Erythroblast (primary cell): ENCODE measurements at regions not wholly inside any gene's neighbourhood (a gene's known extent, or its start where the extent isn't known, plus 50 kb on each side); places are given as distances from the start of the nearest gene placed in this dataset.
A peak's percentile ranks its signal among the peaks of the same experiment; 100 is the strongest.

Experiments
- DNase-seq, 2 experiments: peaks; one replicate each; lab custom pipeline; 2025; lab: John Stamatoyannopoulos, UW
- GATA1 ChIP-seq: IDR thresholded peaks from 2 replicates; pipeline ENCODE4 v1.6.1; 2011; ENCODE audit warnings: low read depth, mild to moderate bottlenecking, control low read depth, low read length, moderate library complexity
- POLR2A ChIP-seq: IDR thresholded peaks from 2 replicates; pipeline ENCODE4 v1.6.1; 2011; ENCODE audit warnings: mild to moderate bottlenecking, low read length

- TF ChIP-seq GATA1: no peak
- no peak for TF ChIP-seq POLR2A
- DNase-seq: no peak
Observed at GRCh38 chr10:3723766-3724165, 61.2 kb downstream of the KLF6 start.

GRCh38 chr10:3720228-3721019 lies 64.6 kb downstream of the KLF6 start:
- TF ChIP-seq POLR2A (no peak), GATA1 (no peak)
- DNase-seq: peak in 1 of 2 experiments; percentile 19

DNA sequence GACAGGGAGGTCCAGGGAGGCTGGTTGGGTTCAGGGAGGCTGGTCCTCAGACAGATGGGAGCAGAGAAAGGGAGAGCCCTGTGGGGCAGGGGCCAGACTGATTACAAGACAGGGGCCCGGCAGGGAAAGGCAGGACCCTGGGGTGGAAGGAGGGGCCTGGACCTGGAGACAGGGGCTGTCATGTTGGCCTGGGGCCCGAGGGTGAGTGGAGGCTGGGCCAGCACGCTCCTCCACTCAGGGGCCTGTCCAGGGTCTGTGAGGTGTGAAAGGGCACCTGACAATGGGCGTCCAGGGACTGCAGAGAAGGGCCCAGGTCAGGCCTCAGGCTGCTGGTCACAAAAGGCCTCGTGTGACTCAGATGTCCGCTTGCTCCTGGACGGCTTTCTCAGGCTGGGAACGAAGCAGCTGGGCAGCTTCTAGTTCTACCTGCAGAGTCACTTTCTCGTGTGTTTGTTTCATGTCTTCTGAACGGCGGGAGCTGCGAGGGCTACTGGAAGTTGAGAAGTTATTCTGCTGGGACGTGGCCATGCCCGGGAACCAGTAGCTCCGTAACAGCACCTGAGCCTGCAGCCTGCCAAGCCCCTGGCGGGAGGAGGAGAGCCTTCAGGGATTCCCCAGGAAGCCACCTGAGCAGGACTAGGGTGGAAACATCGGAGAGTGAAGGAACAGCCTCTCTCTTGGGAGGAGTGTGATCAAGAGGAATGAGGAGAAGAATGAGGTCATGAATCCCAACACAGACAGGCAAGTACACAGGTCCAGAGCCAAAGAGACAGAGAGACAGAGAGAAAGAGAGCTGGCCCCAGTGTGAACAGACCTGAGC lies 65.8 kb downstream of the KLF6 start:
- TF ChIP-seq GATA1: no peak
- no peak for TF ChIP-seq POLR2A
- no peak for DNase-seq

DNA sequence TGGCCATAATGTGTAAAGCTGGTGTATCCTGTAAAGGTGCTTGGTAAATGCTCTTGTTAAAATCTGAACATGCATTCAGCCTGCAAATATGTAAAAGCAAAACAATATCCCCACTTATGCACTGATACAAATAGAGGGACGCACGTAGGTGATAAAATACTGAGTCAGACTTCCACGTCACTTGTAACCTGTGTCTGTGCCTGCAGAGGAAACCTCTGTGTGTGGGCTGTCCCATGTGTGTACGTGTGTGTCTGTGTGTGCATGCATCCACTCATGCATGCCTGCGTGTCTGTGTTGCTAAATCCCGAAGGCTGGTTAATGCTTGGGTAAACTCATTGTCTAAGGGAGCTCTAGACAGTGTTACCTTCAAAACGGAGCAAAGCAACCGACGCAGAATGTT lies 68.9 kb downstream of the KLF6 start:
- DNase-seq: no peak
- TF ChIP-seq GATA1: no peak
- no peak for TF ChIP-seq POLR2A

- no peak for DNase-seq
- TF ChIP-seq GATA1 (no peak), POLR2A (no peak)
Observed at GRCh38 chr10:3714967-3715366, 70.0 kb downstream of the KLF6 start.

DNA sequence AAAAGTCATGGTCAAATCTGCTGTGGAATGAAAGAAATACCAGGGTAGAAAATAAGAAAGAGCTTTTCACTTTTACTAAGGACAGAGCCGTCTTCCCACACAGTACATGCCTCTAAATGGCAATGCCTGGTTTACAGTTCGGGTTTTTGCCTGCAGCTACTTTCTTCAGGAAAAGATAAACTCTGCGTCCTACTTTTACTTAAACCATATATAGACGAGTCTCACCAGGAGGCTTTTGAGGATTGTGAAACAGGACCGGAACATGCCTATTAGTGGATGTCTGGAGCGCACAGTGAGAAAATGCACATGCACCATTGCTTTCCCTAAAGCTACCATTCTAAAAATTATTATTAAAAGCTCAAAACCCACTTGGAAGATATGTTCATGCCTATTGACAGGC lies 70.5 kb downstream of the KLF6 start:
- no peak for DNase-seq
- no peak for TF ChIP-seq POLR2A

DNA sequence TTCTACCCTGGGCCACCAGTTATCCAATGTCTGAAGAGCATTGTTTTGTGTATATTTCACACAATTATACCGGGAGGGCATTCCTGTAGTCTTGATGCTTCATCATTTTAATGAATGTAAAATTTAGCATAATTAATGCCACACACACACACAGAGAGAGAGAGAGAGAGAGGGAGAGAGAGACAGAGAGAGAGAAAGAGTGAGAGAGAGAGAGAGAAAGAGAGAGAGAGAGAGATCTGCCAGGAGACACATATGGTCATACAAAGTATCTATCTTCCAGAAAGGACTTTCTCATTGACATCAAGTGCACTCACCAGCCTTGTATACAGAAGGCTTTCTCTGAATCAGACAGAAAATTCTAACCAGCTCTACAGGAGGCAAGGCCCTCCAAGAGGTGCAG lies 72.3 kb downstream of the KLF6 start:
- TF ChIP-seq GATA1 (no peak), POLR2A (no peak)
- DNase-seq: no peak

DNA sequence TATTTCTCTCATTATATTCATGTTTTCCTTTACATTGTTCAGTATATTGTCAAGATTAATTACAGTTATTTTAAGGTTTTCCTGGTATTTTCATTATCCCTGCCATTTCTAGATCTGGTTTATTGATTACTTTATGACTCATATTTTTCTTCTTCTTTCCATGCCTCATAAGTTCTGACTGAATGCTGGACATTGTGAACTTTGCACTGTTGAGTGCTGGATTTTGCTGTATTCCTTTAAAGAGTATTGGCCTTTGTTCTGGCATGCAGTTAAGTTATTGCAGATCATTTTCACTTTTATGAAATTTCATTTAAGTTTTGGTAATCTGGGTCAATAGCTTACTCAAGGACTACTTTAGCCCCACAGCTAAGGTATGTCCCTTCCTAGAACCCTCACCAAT lies 73.1 kb downstream of the KLF6 start:
- TF ChIP-seq GATA1 (no peak), POLR2A (no peak)
- DNase-seq: no peak

GRCh38 chr10:3710764-3711163 lies 74.2 kb downstream of the KLF6 start:
- no peak for DNase-seq
- no peak for TF ChIP-seq POLR2A
- TF ChIP-seq GATA1: no peak

GRCh38 chr10:3709456-3710060 lies 75.5 kb downstream of the KLF6 start:
- no peak for DNase-seq
- TF ChIP-seq GATA1 (no peak), POLR2A (no peak)

GRCh38 chr10:3708852-3709251 lies 76.2 kb downstream of the KLF6 start:
- TF ChIP-seq POLR2A: no peak
- DNase-seq: no peak

DNA sequence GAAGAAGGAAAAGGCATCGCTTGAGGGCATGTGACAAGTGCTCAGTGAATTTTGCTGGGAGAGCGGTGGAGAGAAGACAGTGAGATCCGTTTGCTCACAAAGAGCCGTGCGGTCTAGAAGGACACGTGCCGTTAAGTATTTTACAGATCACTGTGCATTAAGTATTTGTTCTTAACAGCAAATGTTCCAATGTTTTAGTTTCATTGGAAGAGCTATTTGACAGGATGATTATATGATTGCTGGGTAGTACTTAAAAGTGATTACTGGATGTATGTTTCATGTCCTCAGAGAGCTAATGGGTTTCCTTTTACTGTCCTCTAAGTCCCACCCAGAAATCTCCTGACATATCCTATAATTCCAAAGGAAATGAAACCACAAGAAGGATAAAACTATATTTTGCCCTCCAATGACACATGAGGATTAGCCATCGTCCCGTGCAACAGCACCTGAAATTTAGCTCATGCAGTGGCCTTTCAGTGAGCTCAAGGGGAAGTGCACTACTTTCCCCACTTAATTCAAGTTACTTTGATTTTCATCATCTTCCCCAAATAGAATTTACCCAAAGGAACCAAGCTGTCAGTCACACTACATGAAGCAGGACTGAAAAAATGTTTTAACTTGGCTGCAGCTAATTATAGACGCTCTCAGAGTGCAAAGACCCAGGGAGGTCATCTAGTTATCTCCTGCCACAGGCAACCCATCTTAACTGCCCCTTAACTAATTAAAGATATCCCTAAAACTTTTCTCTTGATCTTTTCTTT lies 80.3 kb downstream of the KLF6 start:
- TF ChIP-seq GATA1: no peak
- TF ChIP-seq POLR2A: no peak

GRCh38 chr10:3702569-3702968 lies 82.4 kb downstream of the KLF6 start:
- no peak for DNase-seq
- no peak for TF ChIP-seq POLR2A
- no peak for TF ChIP-seq GATA1

More for the DNA sequence above, 80.3 kb downstream of the KLF6 start:
- DNase-seq: no peak

DNA sequence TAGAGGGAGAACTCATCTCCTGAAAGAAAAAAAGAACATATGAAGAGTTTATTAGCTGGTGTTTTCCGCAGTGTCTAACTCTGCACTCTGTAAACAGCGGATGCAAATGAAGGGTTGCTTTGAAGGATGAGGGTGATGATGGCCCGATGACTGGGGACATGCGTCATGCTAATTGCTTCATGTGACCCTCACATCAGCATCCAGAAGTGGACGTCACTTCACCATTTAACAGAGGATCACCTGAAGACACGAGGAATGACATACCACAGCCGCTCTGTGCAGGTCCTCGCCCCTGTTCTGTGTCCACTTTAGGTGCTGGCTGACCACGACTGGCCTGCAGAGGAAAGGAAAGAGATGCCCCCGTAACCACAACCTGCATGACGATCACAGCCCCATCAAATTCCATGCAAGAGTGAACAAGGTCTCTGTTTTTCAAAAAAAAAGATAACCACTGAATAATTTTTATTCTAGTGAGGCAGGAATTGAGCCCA lies 82.9 kb downstream of the KLF6 start:
- no peak for DNase-seq

More for the DNA sequence above, 82.9 kb downstream of the KLF6 start:
- TF ChIP-seq GATA1: no peak
- no peak for TF ChIP-seq POLR2A
